HepG2 (cell line): ENCODE measurements at regions not wholly inside any gene's neighbourhood (a gene's known extent, or its start where the extent isn't known, plus 50 kb on each side); places are given as distances from the start of the nearest gene placed in this dataset.

Experiments used
- ATAC-seq: fragments of 200-7000 bp; cut with Tn5 transposase; 3 replicates; pipeline ENCODE4 v1.9.1; 2020; ENCODE audit warnings: mild to moderate bottlenecking, moderate library complexity
- BruUV-seq: library from RNA; stranded (reverse); fragments of 400-500 nt; replicated peaks from 2 replicates; lab custom pipeline; 2021; lab: Mats Ljungman, UMichigan
- CTCF ChIA-PET: fragments of 300-600 bp; formaldehyde crosslinking; extraction: SDS; loops from one replicate; lab custom pipeline; 2021; ENCODE audit warnings: low total read pairs, inconsistent platforms, low intra/inter-chr PET ratio; lab: Yijun Ruan, JAX
- POLR2A ChIA-PET: fragments of 350-600 bp; sonication (Branson Sonifier 250); formaldehyde crosslinking; loops from one replicate; lab custom pipeline; 2020; ENCODE audit warnings: antibody characterized with exemption, inconsistent platforms; lab: Yijun Ruan, JAX
- DNase-seq: peaks from one replicate; pipeline ENCODE4 v3.0.0-alpha.2; 2015; ENCODE audit warnings: low spot score
- FAIRE-seq: peaks from 3 replicates; lab custom pipeline; 2011; peaks lifted over from hg19 to GRCh38; lab: Jason Lieb, UNC
- H2AFZ ChIP-seq: one replicate; pipeline ENCODE4 v1.6.1; 2011; ENCODE audit warnings: low read length, inconsistent platforms
- H3K27ac ChIP-seq: fragments of 300-600 bp; 3 replicates; pipeline ENCODE4 v1.8.0; 2011; ENCODE audit warnings: mixed run types, mild to moderate bottlenecking, mixed read lengths, low read length, inconsistent platforms; ENCODE audit not compliant: insufficient read depth; ENCODE audit errors: extremely low read length
- H3K27me3 ChIP-seq, 2 experiments: fragments of 200-600 bp in 1 of 2; 2 replicates in 1 of 2; 3 replicates in 1 of 2; pipeline versions ENCODE4 v1.6.0 to v1.8.0; 2011; ENCODE audit warnings: low read length in 2 of 2, mild to moderate bottlenecking in 2 of 2, moderate library complexity in 2 of 2, inconsistent platforms in 1 of 2; ENCODE audit not compliant: insufficient read depth in 2 of 2, control insufficient read depth in 1 of 2
- H3K36me3 ChIP-seq, 2 experiments: fragments of 200-600 bp in 1 of 2; replicated peaks in 1 of 2; 2 replicates in 1 of 2; 3 replicates in 1 of 2; pipeline versions ENCODE4 v1.5.1 to v1.8.0; 2011; ENCODE audit warnings: low read length in 2 of 2, inconsistent platforms in 1 of 2; ENCODE audit not compliant: insufficient read depth in 2 of 2, control insufficient read depth in 1 of 2
- H3K4me1 ChIP-seq: 2 replicates; pipeline ENCODE4 v1.5.1; 2012; ENCODE audit warnings: low read length, inconsistent platforms; ENCODE audit not compliant: insufficient read depth
- H3K4me2 ChIP-seq: 2 replicates; pipeline ENCODE4 v1.6.0; 2011; ENCODE audit warnings: low read depth, low read length, inconsistent platforms
- H3K4me3 ChIP-seq, 3 experiments: fragments of 200-600 bp in 1 of 3; sonication (generic), shearing (Covaris generic) in 1 of 3; replicated peaks in 1 of 3; 2 replicates each; pipeline ENCODE4 v1.5.1; 2011 to 2016; ENCODE audit warnings: low read length in 3 of 3, inconsistent platforms in 2 of 3, low read depth in 2 of 3, mild to moderate bottlenecking in 2 of 3, control low read depth in 1 of 3, mixed read lengths in 1 of 3; ENCODE audit not compliant: insufficient read depth in 1 of 3
- H3K79me2 ChIP-seq: one replicate; pipeline ENCODE4 v1.6.1; 2011; ENCODE audit warnings: low read length, inconsistent platforms; ENCODE audit not compliant: insufficient read depth
- H3K9ac ChIP-seq: 2 replicates; pipeline ENCODE4 v1.6.0; 2011; ENCODE audit warnings: mild to moderate bottlenecking, low read depth, low read length, inconsistent platforms; ENCODE audit not compliant: insufficient read depth
- H3K9me3 ChIP-seq: 2 replicates; pipeline ENCODE4 v1.5.1; 2012; ENCODE audit warnings: mild to moderate bottlenecking, low read length
- H4K20me1 ChIP-seq: 2 replicates; pipeline ENCODE4 v1.6.0; 2011; ENCODE audit warnings: inconsistent platforms, mild to moderate bottlenecking, low read length, moderate library complexity; ENCODE audit not compliant: insufficient read depth
- HMG20A ChIP-seq: IDR thresholded peaks from 2 replicates; pipeline ENCODE4 v1.6.1; 2016; ENCODE audit warnings: borderline replicate concordance
- NFIC ChIP-seq: IDR thresholded peaks from 2 replicates; pipeline ENCODE4 v1.6.1; 2012; ENCODE audit warnings: mild to moderate bottlenecking, low read length, inconsistent platforms
- SALL1 ChIP-seq: sonication (generic); formaldehyde crosslinking; IDR thresholded peaks from 2 replicates; pipeline ENCODE4 v1.8.0; 2022; ENCODE audit warnings: mild to moderate bottlenecking, missing genetic modification reagents
- SMYD3 ChIP-seq: sonication (generic); formaldehyde crosslinking; IDR thresholded peaks from 2 replicates; pipeline ENCODE4 v1.8.1; 2023; ENCODE audit warnings: mild to moderate bottlenecking, missing genetic modification reagents
- SRY ChIP-seq: sonication (generic); formaldehyde crosslinking; IDR thresholded peaks from 2 replicates; pipeline ENCODE4 v1.8.0; 2022; ENCODE audit warnings: mild to moderate bottlenecking, missing genetic modification reagents
- TRIM22 ChIP-seq: fragments of 450-650 bp; IDR thresholded peaks from 2 replicates; pipeline ENCODE4 v1.6.1; 2017
- ZNF367 ChIP-seq: sonication (generic); formaldehyde crosslinking; IDR thresholded peaks from 2 replicates; pipeline ENCODE4 v1.4.0; 2020; ENCODE audit warnings: missing genetic modification reagents, borderline replicate concordance
- ZNF501 ChIP-seq: sonication (generic); formaldehyde crosslinking; IDR thresholded peaks from 2 replicates; pipeline ENCODE4 v1.5.1; 2020; ENCODE audit warnings: mild to moderate bottlenecking, moderate library complexity, missing genetic modification reagents
- ZNF766 ChIP-seq: sonication (generic); formaldehyde crosslinking; IDR thresholded peaks from 2 replicates; pipeline ENCODE4 v1.5.0; 2020; ENCODE audit warnings: missing genetic modification reagents, borderline replicate concordance
- ZNF768 ChIP-seq: sonication (generic); formaldehyde crosslinking; IDR thresholded peaks from 2 replicates; pipeline ENCODE4 v1.4.0; 2020; ENCODE audit warnings: missing genetic modification reagents
- WGBS: methylation state at CpG from one replicate; pipeline ENCODE4 v1.1.6; 2017; ENCODE audit warnings: low lambda C conversion rate; 5-methylcytosine and 5-hydroxymethylcytosine counted together
- in situ Hi-C: cut with HindIII; loops from 2 replicates; pipeline ENCODE4 v1.10.0; 2017; ENCODE audit warnings: low pct_unique_long_range_greater_than_20kb; ENCODE audit not compliant: extremely low pct_ligation_motif_present
- intact Hi-C: fragments of 100-400 bp; cut with micrococcal nuclease; formaldehyde crosslinking; loops from one replicate; pipeline ENCODE4 v1.10.0; 2022; ENCODE audit not compliant: unreplicated experiment
- TF ChIP-seq, protein P1 (sequence below): sonication (generic); formaldehyde crosslinking; IDR thresholded peaks from 2 replicates; pipeline ENCODE4 v1.5.0; 2020; ENCODE audit warnings: missing genetic modification reagents
- TF ChIP-seq, protein P2 (sequence below): sonication (generic); formaldehyde crosslinking; IDR thresholded peaks from 2 replicates; pipeline ENCODE4 v1.5.0; 2020; ENCODE audit warnings: mild to moderate bottlenecking, missing genetic modification reagents

DNA sequence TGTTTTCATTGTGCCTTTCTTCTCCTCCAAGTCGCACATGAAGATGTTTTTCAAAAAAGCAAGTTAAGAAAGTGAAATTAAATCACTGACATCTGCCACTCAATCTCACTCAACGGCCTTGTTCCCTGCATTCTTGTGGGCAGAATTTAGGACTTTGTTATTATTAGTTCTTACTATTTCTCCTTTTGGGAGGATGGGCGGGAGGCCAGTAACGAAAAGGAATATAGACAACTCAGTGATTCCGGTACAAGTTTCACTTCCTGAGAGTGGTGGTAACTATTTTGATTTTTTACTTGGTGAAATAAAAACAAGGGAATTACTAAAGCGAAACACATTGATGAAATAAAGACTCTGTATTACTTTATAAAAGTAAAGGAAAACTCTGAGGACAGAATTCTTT, 231.9 kb upstream of the HABP2 start:
- POLR2A ChIA-PET, result no interaction called here

More for the DNA sequence above, 231.9 kb upstream of the HABP2 start:
- H3K79me2 ChIP-seq, result no peaks in the 10 kb centered on the region
- H3K36me3 ChIP-seq, result no peaks in the 10 kb centered on the region
- BruUV-seq, result no TSS peak
- H3K27me3 ChIP-seq, result peaks cover 1 to 31% of the 10 kb centered on the region in 2 experiments; a peak in 4 of 5 replicates
- no peak overlapping the region for H3K27ac ChIP-seq
- ATAC-seq (no peak), DNase-seq (no peak), FAIRE-seq (no peak)
- no peak overlapping the region for H3K4me3 ChIP-seq
- H2AFZ ChIP-seq, result no peak overlapping the region
- no peaks in the 10 kb centered on the region for H4K20me1 ChIP-seq
- H3K9ac ChIP-seq, result no peak overlapping the region
- in situ Hi-C loops (no loop called here), intact Hi-C loops (no loop called here)
- peaks cover 4% of the 10 kb centered on the region; the same call in 1 of the 2 replicates for H3K9me3 ChIP-seq
- 15% methylated on average over 6 of the region's 6 CpGs for WGBS
- CTCF ChIA-PET, result no interaction called here
- TF ChIP-seq ZNF367 (CRISPR knock-in tag) (no peak), SALL1 (CRISPR knock-in tag) (no peak), SMYD3 (CRISPR knock-in tag) (no peak), ZNF768 (no peak), HMG20A (no peak), NFIC (no peak), SRY (no peak), ZNF766 (no peak), TRIM22 (no peak), ZNF501 (no peak)
- TF ChIP-seq, protein P1, sequence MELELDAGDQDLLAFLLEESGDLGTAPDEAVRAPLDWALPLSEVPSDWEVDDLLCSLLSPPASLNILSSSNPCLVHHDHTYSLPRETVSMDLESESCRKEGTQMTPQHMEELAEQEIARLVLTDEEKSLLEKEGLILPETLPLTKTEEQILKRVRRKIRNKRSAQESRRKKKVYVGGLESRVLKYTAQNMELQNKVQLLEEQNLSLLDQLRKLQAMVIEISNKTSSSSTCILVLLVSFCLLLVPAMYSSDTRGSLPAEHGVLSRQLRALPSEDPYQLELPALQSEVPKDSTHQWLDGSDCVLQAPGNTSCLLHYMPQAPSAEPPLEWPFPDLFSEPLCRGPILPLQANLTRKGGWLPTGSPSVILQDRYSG (CRISPR knock-in tag), result no peak
- TF ChIP-seq, protein P2, sequence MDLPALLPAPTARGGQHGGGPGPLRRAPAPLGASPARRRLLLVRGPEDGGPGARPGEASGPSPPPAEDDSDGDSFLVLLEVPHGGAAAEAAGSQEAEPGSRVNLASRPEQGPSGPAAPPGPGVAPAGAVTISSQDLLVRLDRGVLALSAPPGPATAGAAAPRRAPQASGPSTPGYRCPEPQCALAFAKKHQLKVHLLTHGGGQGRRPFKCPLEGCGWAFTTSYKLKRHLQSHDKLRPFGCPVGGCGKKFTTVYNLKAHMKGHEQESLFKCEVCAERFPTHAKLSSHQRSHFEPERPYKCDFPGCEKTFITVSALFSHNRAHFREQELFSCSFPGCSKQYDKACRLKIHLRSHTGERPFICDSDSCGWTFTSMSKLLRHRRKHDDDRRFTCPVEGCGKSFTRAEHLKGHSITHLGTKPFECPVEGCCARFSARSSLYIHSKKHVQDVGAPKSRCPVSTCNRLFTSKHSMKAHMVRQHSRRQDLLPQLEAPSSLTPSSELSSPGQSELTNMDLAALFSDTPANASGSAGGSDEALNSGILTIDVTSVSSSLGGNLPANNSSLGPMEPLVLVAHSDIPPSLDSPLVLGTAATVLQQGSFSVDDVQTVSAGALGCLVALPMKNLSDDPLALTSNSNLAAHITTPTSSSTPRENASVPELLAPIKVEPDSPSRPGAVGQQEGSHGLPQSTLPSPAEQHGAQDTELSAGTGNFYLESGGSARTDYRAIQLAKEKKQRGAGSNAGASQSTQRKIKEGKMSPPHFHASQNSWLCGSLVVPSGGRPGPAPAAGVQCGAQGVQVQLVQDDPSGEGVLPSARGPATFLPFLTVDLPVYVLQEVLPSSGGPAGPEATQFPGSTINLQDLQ (CRISPR knock-in tag), result no peak
- no peaks in the 10 kb centered on the region for H3K4me1 ChIP-seq
- no peak overlapping the region for H3K4me2 ChIP-seq
